ENCODE measurements at regions not wholly inside any gene's neighbourhood (a gene's known extent, or its start where the extent isn't known, plus 50 kb on each side); places are given as distances from the start of the nearest gene placed in this dataset.
"Not testable (repeated sequence)": the region's sequence is repeated elsewhere in the genome, so short reads cannot be mapped to it uniquely, and the experiment has no call there.

DNA sequence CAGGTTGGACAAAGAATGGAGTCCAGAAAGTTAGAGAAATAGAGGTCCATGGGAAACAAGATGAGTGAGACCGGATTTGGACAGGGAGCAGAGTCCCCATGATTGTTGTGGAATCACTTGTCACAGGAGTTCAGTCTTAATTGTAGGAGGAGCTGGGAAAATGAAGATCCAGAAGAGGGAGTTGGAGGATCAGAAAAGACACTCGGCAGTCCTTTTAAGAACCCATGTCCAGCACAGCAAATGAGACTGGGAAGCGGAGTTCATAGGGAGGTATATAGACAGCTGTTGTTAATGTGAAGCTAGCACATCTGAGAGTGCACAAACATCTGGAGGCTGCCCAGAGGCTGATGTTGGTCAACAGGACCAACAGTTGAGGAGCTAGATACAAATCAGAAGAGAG, 111.4 kb upstream of the RXFP1 start:
- DNase-seq: peak; percentile 19

DNA sequence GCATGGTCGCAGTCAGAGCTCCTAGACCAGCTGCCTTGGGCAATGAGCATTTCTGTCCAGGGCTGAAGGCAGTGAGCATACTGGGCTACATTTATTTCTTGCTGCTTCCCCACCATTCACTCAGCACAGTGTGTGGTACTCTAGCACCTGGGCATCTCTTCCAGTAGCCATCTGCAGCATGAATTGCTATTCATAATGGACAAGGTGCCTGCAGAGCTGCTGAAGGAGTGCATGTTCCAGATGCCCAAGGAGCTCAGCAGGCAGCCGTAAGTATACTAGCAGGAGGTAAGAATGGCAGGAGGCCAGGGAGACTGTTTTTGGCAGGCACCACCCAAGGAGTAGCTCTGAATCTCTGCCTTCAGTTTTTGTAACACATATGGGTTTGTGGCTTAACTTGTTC, 110.4 kb upstream of the RXFP1 start:
- peak; percentile 2 for DNase-seq

DNA sequence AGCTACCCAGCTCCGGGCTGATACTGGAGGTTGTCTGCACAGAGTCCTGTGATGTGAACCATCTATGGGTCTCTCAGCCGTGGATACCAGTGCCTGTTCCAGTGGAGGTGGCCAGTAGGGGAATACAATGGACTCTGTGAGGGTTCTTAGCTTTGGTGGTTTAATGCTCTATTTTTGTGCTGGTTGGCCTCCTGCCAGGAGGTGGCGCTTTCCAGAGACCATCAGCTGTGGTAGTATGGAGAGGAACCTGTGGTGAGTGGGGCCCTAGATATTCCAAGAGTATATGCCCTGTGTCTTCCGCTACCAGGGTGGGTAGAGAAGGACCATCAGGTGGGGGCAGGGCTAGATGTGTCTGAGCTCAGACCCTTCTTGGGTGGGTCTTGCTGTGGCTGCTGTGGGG, 103.0 kb upstream of the RXFP1 start:
- not testable (repeated sequence) for DNase-seq

DNA sequence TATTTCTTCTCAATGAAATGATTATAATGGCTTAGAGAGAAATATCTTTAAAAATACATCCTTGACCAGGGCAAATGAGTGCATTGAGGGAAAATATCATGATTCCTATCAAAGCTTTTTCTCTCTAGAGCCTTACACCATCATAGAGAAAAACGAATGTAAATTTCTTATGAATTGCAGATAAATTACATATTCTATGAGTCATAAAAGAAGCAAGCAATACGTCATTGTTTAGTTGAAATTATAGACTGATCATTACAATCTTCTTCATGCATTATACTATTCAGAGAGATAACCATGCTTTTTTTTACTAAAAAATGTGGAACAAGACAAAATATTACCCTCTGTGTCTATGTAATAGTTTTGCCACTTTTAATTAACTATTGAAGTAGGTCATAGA, 100.9 kb upstream of the RXFP1 start:
- DNase-seq: no peak

- no peak for DNase-seq
Observed at GRCh38 chr4:158422546-158422945, 99.1 kb upstream of the RXFP1 start.

DNA sequence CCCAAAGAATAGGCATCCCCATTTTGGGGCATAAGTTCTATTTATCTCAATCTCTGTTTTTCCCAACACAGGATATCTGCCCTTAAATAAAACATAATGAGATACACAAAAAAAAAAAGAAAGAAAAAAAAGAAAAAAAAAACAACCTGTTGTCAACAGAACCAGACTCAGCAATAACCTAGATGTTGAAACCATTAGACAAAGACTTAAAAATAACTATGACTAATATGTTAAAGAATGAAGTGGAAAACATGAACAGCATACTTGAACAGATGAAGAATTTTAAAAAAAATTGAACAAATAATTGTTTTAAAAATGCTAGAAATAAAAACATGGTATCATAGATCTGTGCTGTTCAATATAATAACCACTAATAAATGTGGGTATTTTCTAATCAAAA, 93.4 kb upstream of the RXFP1 start:
- DNase-seq: peak; percentile 22

DNA sequence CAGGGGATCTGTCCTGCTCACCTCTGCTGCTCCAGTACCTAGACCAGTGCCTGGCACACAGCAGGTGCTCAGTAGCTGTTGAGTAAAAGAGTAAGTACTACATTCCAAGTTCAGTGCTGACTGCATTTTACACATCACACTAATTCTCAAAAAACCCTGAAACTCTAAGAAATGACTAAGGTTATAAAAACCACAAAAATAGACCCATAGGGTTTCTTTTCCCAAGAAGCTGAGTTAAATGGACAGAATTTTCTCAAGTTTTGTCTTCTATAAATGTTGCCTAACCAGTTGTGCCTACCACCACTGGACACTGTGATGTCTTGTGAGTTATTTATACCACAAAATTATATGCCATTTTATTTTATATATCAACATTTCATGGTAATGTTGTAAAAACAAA, 78.9 kb upstream of the RXFP1 start:
- DNase-seq: no peak

- no peak for DNase-seq
Observed at GRCh38 chr4:158443731-158444130, 78.0 kb upstream of the RXFP1 start.

GRCh38 chr4:158444621-158445020, 77.1 kb upstream of the RXFP1 start:
- no peak for DNase-seq

GRCh38 chr4:158446106-158446505, 75.6 kb upstream of the RXFP1 start:
- DNase-seq: peak; percentile 43

GRCh38 chr4:158450741-158451140, 70.9 kb upstream of the RXFP1 start:
- DNase-seq: no peak

- not testable (repeated sequence) for DNase-seq
Observed at GRCh38 chr4:158452116-158452515, 69.6 kb upstream of the RXFP1 start.

GRCh38 chr4:158458271-158458895, 63.3 kb upstream of the RXFP1 start:
- no peak for DNase-seq

DNA sequence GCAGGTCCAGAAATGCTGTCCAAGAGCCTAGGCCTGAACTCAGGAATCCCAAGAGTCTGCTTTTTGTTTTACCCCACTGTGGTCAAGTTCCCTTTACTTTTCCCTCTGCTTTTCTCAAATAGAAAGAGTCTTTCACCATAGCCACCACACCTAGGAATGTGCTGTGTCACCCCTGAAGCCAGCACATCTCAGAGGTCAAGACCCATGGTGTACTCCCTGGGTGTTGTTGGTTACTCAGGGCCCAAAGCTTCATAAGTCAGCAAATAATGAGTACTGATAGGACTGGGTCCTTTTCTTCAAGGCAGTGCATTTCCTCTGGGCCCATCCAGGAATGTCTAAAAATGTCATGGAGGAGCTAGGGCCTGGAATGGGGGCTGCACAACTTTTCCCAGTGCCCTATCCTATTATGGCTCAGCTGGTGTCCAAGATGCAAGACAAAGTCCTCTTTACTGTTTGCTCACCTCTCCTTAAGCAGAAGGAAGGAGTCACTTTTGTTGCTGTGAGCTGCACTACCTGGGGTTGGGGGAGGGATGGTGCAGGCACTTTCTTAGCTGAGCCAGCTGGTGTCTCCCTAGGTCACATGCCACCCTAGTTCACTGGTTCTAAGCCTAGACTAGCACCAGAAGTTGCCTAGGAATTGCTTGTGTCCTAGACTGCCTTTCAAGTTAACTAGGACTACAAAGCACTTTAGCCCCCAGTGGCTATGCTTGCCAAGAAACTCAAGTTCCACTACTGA, 62.4 kb upstream of the RXFP1 start:
- no peak for DNase-seq

GRCh38 chr4:158461336-158461735, 60.3 kb upstream of the RXFP1 start:
- DNase-seq: no peak

DNA sequence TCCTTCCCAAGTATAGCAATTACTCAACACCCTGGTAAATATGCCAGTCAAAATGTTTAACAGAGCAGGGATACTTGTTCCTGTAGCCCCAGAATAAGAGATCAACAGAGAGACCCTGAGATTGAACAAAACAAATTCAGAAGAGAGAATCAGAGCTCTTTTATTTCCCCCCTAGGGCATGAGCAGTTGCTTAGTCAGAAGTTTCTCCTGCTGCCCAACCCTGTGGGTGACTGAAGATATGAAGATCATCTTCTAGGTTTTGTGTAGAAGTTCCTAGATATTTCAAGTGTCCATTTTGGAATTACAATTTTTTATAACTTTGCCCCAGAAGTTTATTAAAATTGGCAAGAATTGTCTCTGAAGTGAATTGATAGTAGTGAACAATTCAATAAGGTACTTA, 59.1 kb upstream of the RXFP1 start:
- DNase-seq: no peak
